Stimulated activated CD4-positive, alpha-beta T cell treated with anti-CD3 and anti-CD28 coated beads, Interleukin-4, amount 100 ng/mL, for 48 hours (primary cell): ENCODE measurements at regions not wholly inside any gene's neighbourhood (a gene's known extent, or its start where the extent isn't known, plus 50 kb on each side); places are given as distances from the start of the nearest gene placed in this dataset.
"Not testable (repeated sequence)": the region's sequence is repeated elsewhere in the genome, so short reads cannot be mapped to it uniquely, and the experiment has no call there.

Experiments used
- DNase-seq, 2 donors: peaks; one replicate each; pipeline ENCODE4 v3.0.0-alpha.2; 2020; ENCODE audit warnings: low read depth in 2 of 2

- no peak for DNase-seq
These were observed 119.8 kb downstream of the LRATD1 start for GRCh38 chr2:14752295-14752694.

DNA sequence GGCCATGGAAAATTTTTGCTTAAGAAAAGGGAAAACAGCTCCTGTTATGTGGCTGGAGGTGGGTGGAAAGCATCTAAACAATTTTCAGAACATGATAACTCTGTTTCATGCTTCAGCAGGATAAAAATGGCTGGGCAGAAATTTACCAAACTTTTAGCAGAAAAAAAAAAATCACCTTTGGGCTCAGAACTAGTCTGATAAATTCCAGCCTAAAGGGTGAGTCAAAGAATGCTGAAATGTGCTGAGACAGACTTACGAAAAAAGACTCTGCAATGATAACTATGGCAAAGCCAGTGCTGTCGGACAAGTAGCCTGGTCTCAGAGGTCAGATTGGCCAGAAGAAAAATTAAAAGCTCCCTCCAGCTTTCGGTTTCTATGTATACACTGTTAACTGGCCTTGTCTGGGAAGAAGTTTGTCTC is 123.6 kb downstream of the LRATD1 start:
- DNase-seq = no peak

DNA sequence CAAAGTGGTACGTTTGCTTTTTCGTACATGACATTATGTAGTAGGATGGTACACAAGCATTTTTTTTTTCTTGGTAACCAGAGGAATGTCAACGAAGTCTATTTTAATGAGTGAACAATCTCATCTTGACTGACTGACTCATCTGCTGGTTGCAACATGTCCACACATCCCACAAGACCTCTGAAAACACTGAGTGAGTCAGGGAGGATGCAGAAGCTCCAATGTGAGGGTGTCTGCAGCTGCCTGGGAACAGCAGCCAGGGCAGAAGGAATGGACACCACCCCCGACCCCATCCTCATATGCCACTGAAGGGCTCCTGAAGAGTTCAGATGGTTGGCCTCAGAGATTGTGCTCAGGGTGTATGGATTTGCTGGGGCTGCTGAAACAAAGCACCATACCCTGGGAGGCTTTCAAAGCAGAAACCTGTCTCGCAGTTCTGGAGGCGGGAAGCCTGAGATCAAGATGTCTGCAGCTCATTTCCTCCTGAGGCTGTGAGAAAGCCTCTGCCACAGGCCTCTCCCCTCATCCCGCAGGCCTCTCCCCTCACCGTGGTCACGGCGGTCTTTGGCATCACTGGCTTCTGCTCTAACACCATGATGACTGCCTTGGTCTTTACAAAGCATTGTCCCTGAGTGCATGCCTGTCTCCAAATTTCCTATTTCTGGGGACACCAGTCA is 124.6 kb downstream of the LRATD1 start:
- no peak for DNase-seq

GRCh38 chr2:14759082-14759481 is 126.6 kb downstream of the LRATD1 start:
- no peak for DNase-seq

GRCh38 chr2:14760169-14760568 is 127.7 kb downstream of the LRATD1 start:
- no peak for DNase-seq

DNA sequence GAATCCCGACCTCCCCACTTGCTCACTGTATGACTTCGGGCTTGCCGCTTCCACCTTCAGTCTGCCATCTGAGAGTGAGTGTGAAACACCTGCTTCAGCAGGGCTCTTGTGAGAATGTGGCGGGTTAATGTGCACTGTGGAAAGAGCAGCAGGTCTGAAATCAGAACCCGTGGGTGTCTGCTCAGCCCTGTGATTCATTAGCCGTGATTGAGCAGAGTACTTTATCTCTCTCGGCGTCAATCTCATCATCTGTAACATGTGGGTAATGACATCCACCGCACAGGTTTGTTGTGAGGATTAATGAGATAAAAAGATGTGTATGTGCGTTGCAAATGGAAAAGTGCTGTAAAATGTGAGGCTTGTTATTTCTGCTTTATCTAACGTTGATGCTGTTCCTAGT is 128.6 kb downstream of the LRATD1 start:
- DNase-seq = no peak

DNA sequence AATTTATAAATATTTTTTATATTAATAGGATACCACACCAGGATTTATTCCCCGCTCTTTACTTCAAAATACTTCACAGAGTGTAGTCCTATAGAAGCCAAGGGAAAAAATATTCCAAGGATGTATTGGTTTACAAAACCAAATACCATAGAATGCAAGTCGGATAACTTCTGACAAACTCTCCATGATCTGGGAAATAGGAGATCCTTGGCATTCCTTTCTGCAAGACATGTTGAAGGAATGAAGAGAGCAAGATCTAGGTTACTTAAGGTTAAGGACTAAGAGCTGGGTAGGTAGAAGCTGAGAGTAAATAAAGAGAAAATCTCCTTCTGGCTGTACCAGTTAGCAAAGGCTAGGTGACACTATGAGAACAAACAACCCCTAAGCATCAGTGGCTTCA is 141.2 kb downstream of the LRATD1 start:
- no peak for DNase-seq

GRCh38 chr2:14774436-14774968 is 142.0 kb downstream of the LRATD1 start:
- no peak for DNase-seq

- no peak for DNase-seq
These were observed 143.7 kb downstream of the LRATD1 start for GRCh38 chr2:14776216-14776615.

DNA sequence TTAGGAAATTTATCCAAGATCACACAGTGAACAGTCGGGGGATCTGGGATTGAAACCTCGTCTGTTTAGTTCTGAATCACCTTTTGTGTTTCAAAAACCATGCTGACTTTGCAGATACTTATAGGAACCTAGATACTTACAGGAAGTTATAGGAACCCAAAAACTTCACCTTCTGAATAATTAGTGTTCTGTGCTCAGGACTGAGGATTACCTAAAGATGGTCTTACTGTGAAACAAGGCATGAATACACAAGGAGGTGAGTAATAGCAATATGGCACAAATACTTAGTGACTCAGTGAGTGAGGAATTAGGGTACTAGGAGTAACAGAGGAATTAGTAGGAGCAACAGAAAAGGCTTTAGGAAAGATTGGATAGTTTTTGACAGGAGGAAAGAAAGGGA is 145.5 kb downstream of the LRATD1 start:
- DNase-seq = no peak

DNA sequence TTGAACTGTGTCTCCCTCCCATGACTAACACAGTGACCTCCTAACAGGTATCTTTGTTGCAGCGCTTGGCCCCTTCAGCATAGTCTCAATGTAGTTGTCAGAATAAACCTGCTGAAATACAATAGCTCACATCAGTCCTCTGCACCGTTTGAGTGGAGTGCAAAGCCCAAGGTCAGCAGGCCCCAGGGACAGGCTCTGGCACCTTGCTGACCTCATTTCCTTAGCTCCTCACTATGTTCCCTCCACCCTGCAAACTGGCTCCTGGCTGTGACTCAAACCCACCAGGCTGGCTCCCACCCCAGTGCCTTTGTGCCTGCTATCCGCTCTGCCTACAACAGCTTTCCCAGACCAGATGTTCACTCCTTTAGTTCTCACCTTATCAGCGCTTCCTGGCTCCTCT is 146.7 kb downstream of the LRATD1 start:
- DNase-seq = no peak

DNA sequence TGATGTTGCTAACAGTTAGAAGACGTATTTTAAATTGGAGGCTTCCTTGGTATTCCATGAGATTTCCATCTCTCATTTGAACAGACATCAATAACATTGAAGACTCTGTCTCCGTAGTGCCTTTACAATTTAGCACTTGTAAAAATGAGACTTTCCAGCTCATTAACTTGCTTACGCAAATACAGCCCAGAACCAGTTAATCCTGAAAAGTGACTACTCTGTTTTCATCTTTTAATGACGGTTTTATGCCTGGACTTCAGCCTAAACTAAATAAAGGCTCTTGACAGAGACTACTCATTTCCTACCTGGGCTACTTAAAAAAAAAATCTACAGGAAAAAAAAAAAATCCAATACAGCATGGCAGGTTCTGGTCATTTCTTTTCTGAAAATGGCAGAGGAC is 148.6 kb downstream of the LRATD1 start:
- DNase-seq = no peak

DNA sequence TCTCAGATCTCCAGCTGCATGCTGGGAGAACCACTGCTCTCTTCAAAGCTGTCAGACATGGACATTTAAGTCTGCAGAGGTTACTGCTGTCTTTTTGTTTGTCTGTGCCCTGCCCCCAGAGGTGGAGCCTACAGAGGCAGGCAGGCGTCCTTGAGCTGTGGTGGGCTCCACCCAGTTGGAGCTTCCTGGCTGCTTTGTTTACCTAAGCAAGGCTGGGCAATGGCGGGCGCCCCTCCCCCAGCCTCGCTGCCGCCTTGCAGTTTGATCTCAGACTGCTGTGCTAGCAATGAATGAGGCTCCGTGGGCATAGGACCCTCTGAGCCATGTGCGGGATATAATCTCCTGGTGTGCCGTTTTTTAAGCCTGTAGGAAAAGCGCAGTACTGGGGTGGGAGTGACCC is 156.3 kb downstream of the LRATD1 start:
- not testable (repeated sequence) for DNase-seq

DNA sequence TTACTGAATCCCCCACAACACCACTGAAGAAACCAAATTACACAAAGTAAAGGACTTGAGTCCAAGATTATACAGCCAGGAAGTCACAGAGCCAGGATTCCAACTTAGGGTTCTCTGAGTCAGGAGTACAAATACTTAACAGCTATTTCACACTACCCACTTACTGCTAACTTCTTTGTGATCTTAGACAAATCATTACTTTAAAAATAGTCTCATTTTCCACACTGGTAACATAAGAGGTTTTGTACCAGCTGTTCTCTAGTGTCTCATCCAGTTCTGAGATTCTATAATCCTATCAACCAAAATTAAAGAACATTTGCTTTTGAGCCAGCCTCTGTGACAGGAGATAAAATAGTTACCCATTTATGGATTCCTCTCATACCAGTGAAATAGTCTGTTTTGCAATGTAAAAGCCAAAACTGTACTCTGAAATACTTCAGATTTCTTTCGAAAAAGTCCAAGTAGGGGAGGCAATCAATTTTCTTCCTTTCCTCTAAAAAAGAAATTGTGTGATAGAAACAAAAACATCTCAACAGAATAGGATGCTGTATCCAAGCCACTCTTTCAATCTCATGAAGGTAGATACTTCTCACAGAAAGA is 157.6 kb downstream of the LRATD1 start:
- DNase-seq = no peak

- no peak for DNase-seq
These were observed 171.5 kb downstream of the LRATD1 start for GRCh38 chr2:14803994-14804393.

GRCh38 chr2:14804902-14805301 is 172.4 kb downstream of the LRATD1 start:
- DNase-seq = no peak

GRCh38 chr2:14806613-14807012 is 174.1 kb downstream of the LRATD1 start:
- no peak for DNase-seq

GRCh38 chr2:14815201-14815600 is 182.7 kb downstream of the LRATD1 start:
- DNase-seq = no peak

- DNase-seq = no peak
These were observed 183.8 kb downstream of the LRATD1 start for GRCh38 chr2:14816069-14817060.

DNA sequence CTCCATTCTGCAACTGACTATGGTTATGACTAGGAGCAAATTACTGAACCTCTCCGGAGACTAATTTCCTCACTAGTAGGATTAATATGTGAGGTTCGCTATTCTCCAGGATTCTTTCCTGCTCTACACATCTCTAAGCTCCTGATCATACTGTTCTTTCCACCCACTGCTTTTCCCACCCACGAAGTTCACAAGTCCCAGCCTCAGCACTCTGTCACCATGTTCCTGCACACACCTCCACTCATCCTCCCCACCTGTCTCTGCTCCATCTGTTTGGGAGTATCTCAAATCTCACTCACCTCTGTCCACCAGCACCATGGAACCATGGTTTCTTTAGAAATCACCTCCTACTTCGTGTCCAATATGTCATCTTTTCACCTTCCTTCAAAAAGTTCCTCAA is 185.3 kb downstream of the LRATD1 start:
- no peak for DNase-seq

DNA sequence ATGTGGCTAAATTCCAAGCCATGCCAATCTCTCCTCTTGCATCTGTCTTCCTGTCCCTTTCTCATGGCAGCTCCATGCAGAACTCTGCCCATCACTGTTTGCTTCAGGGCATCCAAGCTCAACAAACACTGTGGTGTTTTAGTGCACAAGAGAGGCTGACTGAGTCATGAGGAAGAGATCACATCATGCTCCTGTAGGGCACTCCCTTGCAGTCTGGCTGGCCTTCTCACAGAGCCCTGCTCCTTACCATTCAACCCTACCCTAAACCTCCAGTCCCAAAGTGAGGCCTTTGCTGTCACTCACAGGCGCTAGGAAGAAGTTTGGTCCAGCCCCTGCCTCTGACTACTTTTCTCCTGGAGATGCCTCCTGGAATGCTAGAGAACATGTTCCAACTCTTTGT is 194.0 kb downstream of the LRATD1 start:
- no peak for DNase-seq
